NCI-H510A treated with DMSO at 0.1 percent for 48 hours (cell line): ENCODE measurements at regions not wholly inside any gene's neighbourhood (a gene's known extent, or its start where the extent isn't known, plus 50 kb on each side); places are given as distances from the start of the nearest gene placed in this dataset.

Source experiments
- DNase-seq: peaks from one replicate; lab custom pipeline; 2025; lab: John Stamatoyannopoulos, UW

- DNase-seq: no peak
These were observed 85.1 kb upstream of the ZC3H12A start for GRCh38 chr1:37389327-37389726.

GRCh38 chr1:37391211-37392011 lies 83.0 kb upstream of the ZC3H12A start:
- DNase-seq: peak; percentile 99

- DNase-seq: no peak
These were observed 82.3 kb upstream of the ZC3H12A start for GRCh38 chr1:37392051-37392450.

- DNase-seq: peak; percentile 99
These were observed 80.9 kb upstream of the ZC3H12A start for GRCh38 chr1:37393173-37394120.

- no peak for DNase-seq
These were observed 79.6 kb upstream of the ZC3H12A start for GRCh38 chr1:37394574-37395464.

GRCh38 chr1:37398096-37398495 lies 76.3 kb upstream of the ZC3H12A start:
- no peak for DNase-seq

- no peak for DNase-seq
These were observed 75.2 kb upstream of the ZC3H12A start for GRCh38 chr1:37399205-37399604.

GRCh38 chr1:37399830-37400464 lies 74.4 kb upstream of the ZC3H12A start:
- DNase-seq: no peak

- no peak for DNase-seq
These were observed 73.7 kb upstream of the ZC3H12A start for GRCh38 chr1:37400466-37401225.

- no peak for DNase-seq
These were observed 71.2 kb upstream of the ZC3H12A start for GRCh38 chr1:37403166-37403565.

- no peak for DNase-seq
These were observed 69.7 kb upstream of the ZC3H12A start for GRCh38 chr1:37404711-37405110.

GRCh38 chr1:37410105-37410504 lies 64.3 kb upstream of the ZC3H12A start:
- peak; percentile 88 for DNase-seq

GRCh38 chr1:37410815-37411214 lies 63.6 kb upstream of the ZC3H12A start:
- no peak for DNase-seq

- no peak for DNase-seq
These were observed 58.7 kb upstream of the ZC3H12A start for GRCh38 chr1:37415611-37416244.

GRCh38 chr1:37420456-37420855 lies 53.9 kb upstream of the ZC3H12A start:
- DNase-seq: no peak

- DNase-seq: no peak
These were observed 50.6 kb upstream of the ZC3H12A start for GRCh38 chr1:37423810-37424209.

- DNase-seq: no peak
These were observed 49.9 kb upstream of the ZC3H12A start for GRCh38 chr1:37424523-37424922.
